ENCODE measurements at regions not wholly inside any gene's neighbourhood (a gene's known extent, or its start where the extent isn't known, plus 50 kb on each side); places are given as distances from the start of the nearest gene placed in this dataset.

GRCh38 chr2:145049475-145049874, 529.6 kb upstream of the ZEB2 start:
- TF ChIP-seq RARB (CRISPR knock-in tag; IDR thresholded peaks at IDR 0.05) = no peak
- TF ChIP-seq ARNTL (CRISPR knock-in tag; IDR thresholded peaks at IDR 0.05; ENCODE audit: borderline replicate concordance, low read depth) = no peak
- no peak for TF ChIP-seq ZFP3 (CRISPR knock-in tag; IDR thresholded peaks at IDR 0.05)
- no peak for TF ChIP-seq TOX (CRISPR knock-in tag; IDR thresholded peaks at IDR 0.05; ENCODE audit: borderline replicate concordance)
- no peak for TF ChIP-seq SNAI2 (CRISPR knock-in tag; IDR thresholded peaks at IDR 0.05)
- TF ChIP-seq ZC3H10 (CRISPR knock-in tag; IDR thresholded peaks at IDR 0.05) = no peak
- no peak for TF ChIP-seq TCF4 (CRISPR knock-in tag; IDR thresholded peaks at IDR 0.05; ENCODE audit: borderline replicate concordance)
- no peak for TF ChIP-seq BACH2 (CRISPR knock-in tag; IDR thresholded peaks at IDR 0.05; ENCODE audit: borderline replicate concordance)
- no peak for TF ChIP-seq ZNF565 (CRISPR knock-in tag; conservative IDR thresholded peaks at IDR 0.05; ENCODE audit: low read depth)
